NB4 (cell line): ENCODE measurements at regions not wholly inside any gene's neighbourhood (a gene's known extent, or its start where the extent isn't known, plus 50 kb on each side); places are given as distances from the start of the nearest gene placed in this dataset.

ENCODE experiments used
- DNase-seq: peaks from one replicate; pipeline ENCODE4 v3.0.0; 2010; ENCODE audit warnings: low read depth
- H3K4me3 ChIP-seq: one replicate; pipeline ENCODE4 v1.5.1; 2011; ENCODE audit warnings: mild to moderate bottlenecking, low read depth, low read length, moderate library complexity
- MYC ChIP-seq: IDR thresholded peaks from 2 replicates; pipeline ENCODE4 v1.6.1; 2011; ENCODE audit warnings: low read depth, low read length
- POLR2A ChIP-seq: IDR thresholded peaks from 2 replicates; pipeline ENCODE4 v1.6.1; 2011; ENCODE audit warnings: mild to moderate bottlenecking; ENCODE audit not compliant: insufficient read length; ENCODE audit errors: extremely low read depth
- TF ChIP-seq, protein P1 (sequence below): IDR thresholded peaks from 2 replicates; pipeline ENCODE4 v1.6.1; 2011; ENCODE audit warnings: low read depth, low read length
- TF ChIP-seq, protein P2 (sequence below): IDR thresholded peaks from one replicate; pipeline ENCODE4 v1.5.1; 2012; ENCODE audit warnings: low read depth, low read length

DNA sequence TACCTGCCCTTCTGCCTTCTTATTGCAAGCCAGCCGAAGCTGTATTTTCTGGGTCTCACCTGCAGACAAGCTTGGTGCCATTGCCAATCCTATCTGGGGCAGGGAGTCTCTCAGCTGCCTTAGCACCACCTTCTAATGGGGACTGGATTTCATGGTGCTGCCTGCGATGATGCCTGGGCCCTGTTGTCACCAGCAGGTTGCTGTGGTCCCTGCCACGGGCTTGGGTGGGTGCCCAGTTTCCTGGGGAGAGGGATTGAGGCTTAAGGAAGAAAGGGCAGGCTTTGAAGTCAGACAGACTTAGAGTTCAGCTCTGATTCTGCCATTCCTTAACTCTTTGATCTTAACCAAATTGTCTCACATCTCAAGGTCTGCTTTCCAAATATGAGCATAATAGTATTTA is 87.4 kb upstream of the CD96 start:
- TF ChIP-seq, protein P1, sequence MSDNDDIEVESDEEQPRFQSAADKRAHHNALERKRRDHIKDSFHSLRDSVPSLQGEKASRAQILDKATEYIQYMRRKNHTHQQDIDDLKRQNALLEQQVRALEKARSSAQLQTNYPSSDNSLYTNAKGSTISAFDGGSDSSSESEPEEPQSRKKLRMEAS, result no peak
- TF ChIP-seq POLR2A, result no peak
- TF ChIP-seq MYC, result no peak
- TF ChIP-seq, protein P2, sequence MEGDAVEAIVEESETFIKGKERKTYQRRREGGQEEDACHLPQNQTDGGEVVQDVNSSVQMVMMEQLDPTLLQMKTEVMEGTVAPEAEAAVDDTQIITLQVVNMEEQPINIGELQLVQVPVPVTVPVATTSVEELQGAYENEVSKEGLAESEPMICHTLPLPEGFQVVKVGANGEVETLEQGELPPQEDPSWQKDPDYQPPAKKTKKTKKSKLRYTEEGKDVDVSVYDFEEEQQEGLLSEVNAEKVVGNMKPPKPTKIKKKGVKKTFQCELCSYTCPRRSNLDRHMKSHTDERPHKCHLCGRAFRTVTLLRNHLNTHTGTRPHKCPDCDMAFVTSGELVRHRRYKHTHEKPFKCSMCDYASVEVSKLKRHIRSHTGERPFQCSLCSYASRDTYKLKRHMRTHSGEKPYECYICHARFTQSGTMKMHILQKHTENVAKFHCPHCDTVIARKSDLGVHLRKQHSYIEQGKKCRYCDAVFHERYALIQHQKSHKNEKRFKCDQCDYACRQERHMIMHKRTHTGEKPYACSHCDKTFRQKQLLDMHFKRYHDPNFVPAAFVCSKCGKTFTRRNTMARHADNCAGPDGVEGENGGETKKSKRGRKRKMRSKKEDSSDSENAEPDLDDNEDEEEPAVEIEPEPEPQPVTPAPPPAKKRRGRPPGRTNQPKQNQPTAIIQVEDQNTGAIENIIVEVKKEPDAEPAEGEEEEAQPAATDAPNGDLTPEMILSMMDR, result no peak
- H3K4me3 ChIP-seq, result no peak overlapping the region
- DNase-seq, result no peak

DNA sequence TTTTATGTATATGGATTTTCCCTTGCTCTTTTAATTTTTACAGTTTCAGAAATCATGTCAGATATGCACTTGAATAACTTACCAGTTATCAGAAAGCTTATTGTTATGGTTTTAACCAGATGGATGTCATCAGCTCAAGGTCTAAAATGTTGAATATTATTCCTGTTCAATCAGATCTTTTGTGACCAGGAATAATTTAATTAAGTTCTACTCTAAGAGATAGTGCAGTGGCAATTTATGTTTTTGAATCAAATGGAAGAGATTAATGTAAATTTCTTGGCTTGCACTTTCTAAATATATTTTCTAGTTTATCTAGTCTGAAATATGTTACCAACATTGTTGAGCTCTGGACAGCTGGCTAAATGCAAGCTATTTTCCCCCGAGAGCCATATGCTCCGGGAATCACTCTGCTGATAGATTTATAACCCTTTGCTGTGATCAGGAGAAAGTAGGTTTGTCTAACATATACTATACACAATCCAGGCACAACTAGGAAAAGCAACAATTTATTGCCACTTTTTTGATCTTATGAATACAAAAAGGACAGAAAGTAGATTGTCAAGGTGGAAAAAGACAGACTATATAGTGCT is 76.8 kb upstream of the CD96 start:
- no peak for TF ChIP-seq MYC
- TF ChIP-seq, protein P2, result no peak
- no peak for TF ChIP-seq POLR2A
- TF ChIP-seq, protein P1, result no peak
- no peak for DNase-seq
- H3K4me3 ChIP-seq, result no peak overlapping the region

DNA sequence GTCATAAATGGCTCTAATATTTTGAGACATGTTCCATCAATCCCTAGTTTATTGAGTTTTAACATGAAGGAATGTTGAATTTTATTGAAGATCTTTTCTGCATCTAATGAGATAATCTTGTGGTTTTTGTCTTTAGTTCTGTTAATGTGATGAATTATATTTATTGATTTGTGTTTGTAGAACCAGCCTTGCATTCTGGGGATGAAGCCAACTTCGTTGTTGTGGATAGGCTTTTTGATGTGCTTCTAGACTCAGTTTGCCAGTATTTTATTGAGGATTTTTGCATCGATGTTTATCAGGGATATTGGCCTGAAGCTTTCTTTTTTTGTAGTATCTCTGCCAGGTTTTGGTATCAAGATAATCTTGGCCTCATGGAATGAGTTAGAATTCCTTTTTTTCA is 72.0 kb upstream of the CD96 start:
- TF ChIP-seq, protein P2, result no peak
- no peak for TF ChIP-seq POLR2A
- TF ChIP-seq, protein P1, result no peak
- no peak for TF ChIP-seq MYC
- no peak overlapping the region for H3K4me3 ChIP-seq
- DNase-seq, result no peak

DNA sequence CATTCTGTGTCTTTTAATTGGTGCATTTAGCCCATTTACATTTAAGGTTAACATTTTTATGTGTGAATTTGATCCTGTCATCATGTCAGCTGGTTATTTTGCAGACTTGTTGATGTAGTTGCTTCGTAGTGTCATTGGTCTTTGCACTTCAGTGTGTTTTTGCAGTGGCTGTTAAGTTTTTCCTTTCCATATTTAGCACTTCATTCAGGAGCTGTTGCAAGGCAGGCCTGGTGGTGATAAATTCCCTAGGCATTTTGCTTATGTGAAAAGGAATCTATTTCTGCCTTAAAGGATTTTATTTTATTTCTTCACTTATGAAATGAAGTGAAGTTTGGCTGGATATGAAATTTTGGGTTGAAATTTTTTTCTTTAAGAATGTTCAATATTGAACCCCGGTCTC is 70.2 kb upstream of the CD96 start:
- no peak for DNase-seq
- no peak overlapping the region for H3K4me3 ChIP-seq
- TF ChIP-seq, protein P2, result no peak
- TF ChIP-seq POLR2A, result no peak
- no peak for TF ChIP-seq MYC
- TF ChIP-seq, protein P1, result no peak

DNA sequence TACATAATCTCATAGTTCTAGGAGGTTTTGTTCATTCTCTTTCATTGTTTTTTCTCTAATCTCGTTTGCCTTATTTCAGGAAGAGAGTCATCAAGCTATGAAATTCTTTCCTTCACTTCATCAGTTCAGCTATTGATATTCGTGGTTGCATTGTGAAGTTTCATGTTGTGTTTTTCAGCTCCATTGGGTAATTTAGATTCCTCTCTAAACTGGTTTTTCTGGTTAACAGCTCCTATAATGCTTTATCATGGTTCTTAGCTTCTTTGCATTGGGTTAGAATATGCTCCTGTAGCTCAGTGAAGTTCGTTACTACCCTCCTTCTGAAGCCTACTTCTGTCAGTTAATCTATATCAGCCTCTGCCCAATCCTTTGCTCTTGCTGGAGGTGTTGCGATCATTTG is 69.4 kb upstream of the CD96 start:
- no peak for DNase-seq
- TF ChIP-seq, protein P2, result no peak
- TF ChIP-seq MYC, result no peak
- no peak for TF ChIP-seq POLR2A
- TF ChIP-seq, protein P1, result no peak
- H3K4me3 ChIP-seq, result no peak overlapping the region

DNA sequence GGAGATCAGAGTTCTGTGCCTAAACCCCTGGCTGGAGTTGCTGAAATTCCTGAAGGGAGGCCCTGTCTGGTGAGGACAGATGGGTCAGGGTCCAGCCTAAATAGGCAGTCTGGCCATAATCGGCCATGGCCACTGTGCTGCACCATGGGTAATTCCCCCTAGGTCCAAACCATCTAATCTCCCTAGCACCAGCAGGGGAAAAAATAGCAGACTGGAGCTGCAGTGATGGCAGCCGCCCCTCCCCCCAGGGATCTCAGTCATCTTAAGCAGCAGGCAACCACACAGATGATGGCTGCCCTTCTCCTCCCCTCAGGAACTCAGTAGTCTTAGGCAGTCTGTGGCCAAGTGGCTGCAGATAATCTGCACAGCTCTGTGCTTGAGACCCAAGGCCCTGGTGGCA is 68.4 kb upstream of the CD96 start:
- H3K4me3 ChIP-seq, result no peak overlapping the region
- TF ChIP-seq MYC (no peak), POLR2A (no peak)
- TF ChIP-seq, protein P1, result no peak
- TF ChIP-seq, protein P2, result no peak
- DNase-seq, result peak; percentile 5
